Superior temporal gyrus (tissue), 1 donor: ENCODE measurements at regions not wholly inside any gene's neighbourhood (a gene's known extent, or its start where the extent isn't known, plus 50 kb on each side); places are given as distances from the start of the nearest gene placed in this dataset.
"Not testable (repeated sequence)": the region's sequence is repeated elsewhere in the genome, so short reads cannot be mapped to it uniquely, and the experiment has no call there.

Experiments
- DNase-seq: peaks from one replicate; pipeline ENCODE4 v3.0.0-alpha.2; 2016; ENCODE audit errors: extremely low spot score

DNA sequence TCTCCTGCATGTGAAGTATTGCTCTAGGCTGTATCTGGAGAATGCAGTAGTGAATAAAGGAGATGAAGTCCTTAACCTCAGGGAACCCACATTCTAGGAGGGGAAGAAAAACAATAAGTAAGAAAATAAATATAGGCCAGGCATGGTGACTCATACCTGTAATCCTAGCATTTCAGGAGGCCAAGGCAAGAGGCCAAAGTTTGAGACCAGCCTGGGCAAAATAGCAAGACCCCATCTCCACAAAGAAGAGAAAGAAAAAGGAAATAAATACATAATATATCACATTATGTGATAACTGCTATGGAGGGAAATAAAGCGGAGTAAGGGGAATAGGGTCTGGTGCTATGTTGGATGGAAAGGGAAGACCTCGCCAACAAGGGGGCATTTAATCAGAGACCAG, 94.0 kb downstream of the QRSL1 start:
- DNase-seq = not testable (repeated sequence)

DNA sequence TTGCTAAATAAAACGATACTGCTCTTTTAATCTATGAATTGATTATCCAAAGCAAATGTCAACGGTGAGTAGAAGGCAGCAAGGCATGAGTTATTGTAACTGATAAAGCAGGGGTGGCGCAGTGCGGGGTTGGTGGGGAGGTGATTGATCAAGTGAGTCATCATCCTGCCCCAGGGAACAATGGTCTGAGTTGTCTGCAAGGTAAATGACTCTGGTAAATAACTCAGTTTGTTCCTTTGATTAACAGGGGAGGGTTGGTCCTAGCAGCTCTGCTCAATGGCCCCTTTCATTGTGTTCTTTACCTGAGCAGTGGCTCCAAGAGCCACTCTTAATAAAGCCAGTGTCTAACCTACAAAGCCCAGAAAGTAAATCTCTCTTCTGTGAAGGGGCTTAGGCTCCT, 91.8 kb downstream of the QRSL1 start:
- DNase-seq = not testable (repeated sequence)
